ENCODE measurements at regions not wholly inside any gene's neighbourhood (a gene's known extent, or its start where the extent isn't known, plus 50 kb on each side); places are given as distances from the start of the nearest gene placed in this dataset.

- ChIA-PET CTCF (no interaction called here), RAD21 (ENCODE audit: low non-redundant PET in 1 of 2, low total read pairs in 2 of 2, uncharacterized antibody in 2 of 2, unreplicated experiment in 2 of 2) (no interaction called here), POLR2A (no interaction called here)
- no peak overlapping the region for H2AFZ ChIP-seq (ENCODE audit: low read depth, low read length, poor library complexity, severe bottlenecking)
- intact Hi-C loops (cut with micrococcal nuclease), result no loop called here
- no peak for TF ChIP-seq ELF1 (IDR thresholded peaks at IDR 0.05; ENCODE audit: borderline replicate concordance, low read depth)
- TF ChIP-seq JUND (IDR thresholded peaks at IDR 0.05), result no peak
- TF ChIP-seq ZBTB33 (IDR thresholded peaks at IDR 0.05; ENCODE audit: extremely low read depth, insufficient replicate concordance, low read length), result no peak
- TF ChIP-seq ATF3 (IDR thresholded peaks at IDR 0.05), result no peak
- no peak for TF ChIP-seq REST (IDR thresholded peaks at IDR 0.05; ENCODE audit: low read depth)
- TF ChIP-seq EGR1 (IDR thresholded peaks at IDR 0.05; ENCODE audit: low read depth), result no peak
- no peak for TF ChIP-seq POLR2A (IDR thresholded peaks at IDR 0.05; ENCODE audit: borderline replicate concordance, extremely low read depth, insufficient read depth, insufficient read length)
- TF ChIP-seq ZFX (IDR thresholded peaks at IDR 0.05), result no peak
- TF ChIP-seq ZNF274 (IDR thresholded peaks at IDR 0.05; ENCODE audit: low read depth, low read length), result no peak
- no peak for TF ChIP-seq SP1 (IDR thresholded peaks at IDR 0.05; ENCODE audit: low read depth)
- no peak for TF ChIP-seq CTCF (IDR thresholded peaks at IDR 0.05 in 2 of 3, conservative IDR thresholded peaks at IDR 0.05 in 1 of 3; ENCODE audit: borderline replicate concordance in 1 of 3, insufficient read depth in 1 of 3, low read depth in 2 of 3, low read length in 2 of 3)
- no peak for TF ChIP-seq TCF7L2 (IDR thresholded peaks at IDR 0.05; ENCODE audit: borderline replicate concordance, extremely low read depth, insufficient read depth, insufficient read length)
- no peak for TF ChIP-seq CBX3 (IDR thresholded peaks at IDR 0.05; ENCODE audit: low read depth)
- no peaks in the 10 kb centered on the region for H3K79me2 ChIP-seq (ENCODE audit: insufficient read depth, low read length)
- no peaks in the 10 kb centered on the region for H3K27me3 ChIP-seq (ENCODE audit: insufficient read depth, low read length)
- no peak overlapping the region for H3K9ac ChIP-seq (ENCODE audit: low read length)
- no peaks in the 10 kb centered on the region for H3K36me3 ChIP-seq (ENCODE audit: control insufficient read depth in 1 of 2, insufficient read depth in 2 of 2, low read length in 2 of 2)
- H3K27ac ChIP-seq (ENCODE audit: low read depth, low read length), result no peak overlapping the region
- BruUV-seq (replicated peaks), result no TSS peak
- H3K4me1 ChIP-seq (ENCODE audit: control insufficient read depth in 1 of 2, insufficient read depth in 2 of 2, low read length in 2 of 2), result no peaks in the 10 kb centered on the region
- H3K9me2 ChIP-seq (ENCODE audit: insufficient read depth), result no peaks in the 10 kb centered on the region
- H3K4me2 ChIP-seq (ENCODE audit: low read length), result no peak overlapping the region
- peaks cover 15 to 20% of the 10 kb centered on the region in 2 experiments; a peak in 3 of 4 replicates for H3K9me3 ChIP-seq (ENCODE audit: control insufficient read depth in 1 of 2, insufficient read depth in 1 of 2, low read depth in 1 of 2, low read length in 2 of 2)
- no peak overlapping the region for H3K4me3 ChIP-seq (replicated peaks in 1 of 2; ENCODE audit: low read depth in 1 of 2, low read length in 2 of 2)
- no peak for ATAC-seq
- DNase-seq (ENCODE audit: low read depth, low spot score), result no peak
- H4K20me1 ChIP-seq (ENCODE audit: insufficient read depth), result no peaks in the 10 kb centered on the region
Measured at GRCh38 chr10:9427209-9427608, 1372.7 kb downstream of the GATA3 start.

Data from HCT116 (cell line).